Neural progenitor cell (in vitro differentiated cells): ENCODE measurements at regions not wholly inside any gene's neighbourhood (a gene's known extent, or its start where the extent isn't known, plus 50 kb on each side); places are given as distances from the start of the nearest gene placed in this dataset.

Experiments used
- CTCF ChIP-seq: fragments of 200-600 bp; sonication (generic); IDR thresholded peaks from 2 replicates; pipeline ENCODE4 v1.5.1; 2017; ENCODE audit warnings: antibody characterized with exemption, mild to moderate bottlenecking
- EZH2phosphoT487 ChIP-seq: fragments of 200-600 bp; sonication (generic); IDR thresholded peaks from 2 replicates; pipeline ENCODE4 v1.6.1; 2017; ENCODE audit warnings: antibody characterized with exemption

- TF ChIP-seq CTCF (no peak), EZH2phosphoT487 (no peak)
These were observed 223.8 kb downstream of the CHIC2 start for GRCh38 chr4:53840643-53841042.
